ENCODE measurements at regions not wholly inside any gene's neighbourhood (a gene's known extent, or its start where the extent isn't known, plus 50 kb on each side); places are given as distances from the start of the nearest gene placed in this dataset.

DNA sequence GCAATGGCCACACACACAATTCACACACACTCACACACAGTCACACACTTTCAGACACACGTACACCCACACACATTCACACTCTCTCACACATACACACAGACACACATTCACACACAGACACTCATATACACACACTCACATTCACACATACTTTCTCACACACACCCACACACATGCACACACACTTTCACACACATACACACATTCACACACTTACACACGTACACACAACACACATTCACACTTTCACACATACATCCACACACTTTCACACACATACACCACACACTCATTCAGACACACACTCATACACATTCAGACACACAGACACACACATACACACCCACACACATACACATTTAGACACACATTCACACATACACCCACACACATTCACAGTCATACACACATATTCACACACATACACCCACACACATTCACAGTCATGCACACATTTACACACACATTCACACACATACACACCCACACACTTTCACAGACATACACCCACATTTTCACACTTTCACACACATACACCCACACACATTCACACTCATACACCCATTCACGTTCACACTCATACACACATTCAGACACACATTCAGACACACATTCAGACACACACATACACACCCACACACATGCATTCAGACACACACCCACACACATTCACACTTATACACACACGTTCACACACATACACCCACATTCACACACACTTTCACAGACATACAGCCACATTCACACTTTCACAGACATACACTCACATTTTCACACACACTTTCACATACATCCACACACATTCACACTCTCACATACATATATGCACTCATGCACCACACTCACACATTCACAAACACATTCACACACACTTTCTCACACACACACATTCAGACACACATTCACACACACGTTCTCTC, 52.6 kb upstream of the C14orf180 start:
- no peak for TF ChIP-seq Cebpa-rat (IDR thresholded peaks at IDR 0.05)
- Histone ChIP-seq H3K4me1 (peaks cover 16% of the 10 kb centered on the region), H3K36me3 (no peaks in the 10 kb centered on the region), H3K9me3 (peaks cover 57% of the 10 kb centered on the region), H4K20me1 (no peaks in the 10 kb centered on the region), H3K27me3 (no peaks in the 10 kb centered on the region), H3K4me3 (no peak overlapping the region), H3K9ac (no peak overlapping the region), H3K4me2 (no peak overlapping the region), H3K27ac (no peak overlapping the region)

DNA sequence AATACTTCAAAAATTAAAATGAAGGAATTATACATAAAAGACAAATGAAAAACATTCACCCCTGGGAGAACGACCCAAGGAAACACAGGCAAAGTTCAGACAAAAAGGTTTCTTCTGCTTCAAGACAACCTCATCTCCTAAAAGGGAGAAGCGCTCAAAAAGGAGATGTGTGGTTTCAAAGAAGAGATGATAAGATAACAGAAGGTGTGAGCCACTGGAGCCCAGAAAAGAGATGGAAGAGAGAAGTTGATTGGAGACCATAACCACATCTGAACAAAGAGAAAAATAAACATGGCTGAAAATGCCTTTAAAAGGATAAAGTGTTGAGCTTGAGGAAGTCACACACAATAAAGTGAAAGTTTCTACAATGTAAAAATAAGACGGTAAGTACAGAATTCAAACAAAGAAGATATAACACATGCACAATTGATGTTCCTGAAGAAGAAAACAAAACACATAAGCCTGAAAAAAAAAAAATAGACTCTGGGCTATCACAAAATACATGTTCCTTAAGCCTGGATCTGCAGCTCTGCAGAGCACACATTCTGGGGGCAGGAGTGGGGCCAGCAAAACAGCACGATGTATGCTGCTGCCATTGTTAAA, 51.6 kb upstream of the C14orf180 start:
- H3K9ac ChIP-seq, result no peak overlapping the region
- TF ChIP-seq Cebpa-rat (IDR thresholded peaks at IDR 0.05), result no peak
- H4K20me1 ChIP-seq, result no peaks in the 10 kb centered on the region
- H3K4me1 ChIP-seq, result peaks cover 6% of the 10 kb centered on the region; the same call in 1 of the 2 replicates
- H3K27me3 ChIP-seq, result no peaks in the 10 kb centered on the region
- H3K27ac ChIP-seq, result no peak overlapping the region
- H3K9me3 ChIP-seq, result peaks cover 57% of the 10 kb centered on the region
- no peak overlapping the region for H3K4me3 ChIP-seq
- H3K36me3 ChIP-seq, result no peaks in the 10 kb centered on the region
- no peak overlapping the region for H3K4me2 ChIP-seq

DNA sequence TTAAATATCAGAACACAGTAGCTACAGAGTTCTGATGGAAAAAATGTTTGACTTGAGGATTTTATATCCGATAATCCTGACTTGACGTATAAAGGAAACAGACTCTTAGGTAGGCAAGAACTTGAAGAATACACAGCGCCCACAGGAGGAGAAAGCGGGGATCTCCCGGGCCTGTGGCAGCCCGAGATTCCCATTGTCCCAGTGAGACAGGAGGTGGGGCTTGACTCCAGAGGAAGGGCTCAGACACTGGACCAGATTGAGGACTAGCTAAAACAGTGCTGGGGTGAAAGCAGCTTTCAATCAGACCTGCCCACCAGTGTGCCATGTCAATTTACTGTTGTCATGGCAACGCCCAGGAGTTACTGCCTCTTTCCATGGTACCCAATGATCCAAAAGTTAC, 51.1 kb upstream of the C14orf180 start:
- Histone ChIP-seq H3K27me3 (no peaks in the 10 kb centered on the region), H3K36me3 (no peaks in the 10 kb centered on the region), H4K20me1 (no peaks in the 10 kb centered on the region), H3K27ac (no peak overlapping the region), H3K4me1 (0 out of 2 replicates have a peak, but pooled peaks cover 4% of the 10 kb centered on the region), H3K4me3 (no peak overlapping the region), H3K9ac (no peak overlapping the region), H3K4me2 (no peak overlapping the region), H3K9me3 (peaks cover 52% of the 10 kb centered on the region)
- no peak for TF ChIP-seq Cebpa-rat (IDR thresholded peaks at IDR 0.05)
